Vagina (tissue), 2 donors: ENCODE measurements at regions not wholly inside any gene's neighbourhood (a gene's known extent, or its start where the extent isn't known, plus 50 kb on each side); places are given as distances from the start of the nearest gene placed in this dataset.

Experiments
- DNase-seq, 2 donors: peaks; one replicate each; pipeline ENCODE4 v3.0.0-alpha.2; 2017; ENCODE audit errors: extremely low spot score in 2 of 2
- H3K27ac ChIP-seq: fragments of 200-600 bp; sonication (generic); one replicate; pipeline ENCODE4 v1.5.1; 2019
- H3K27me3 ChIP-seq: fragments of 200-600 bp; sonication (generic); one replicate; pipeline ENCODE4 v1.5.1; 2019
- H3K36me3 ChIP-seq, 2 donors: fragments of 200-600 bp; sonication (generic); one replicate each; pipeline ENCODE4 v1.5.1; 2017 to 2019
- H3K4me1 ChIP-seq: fragments of 200-600 bp; sonication (generic); one replicate; pipeline ENCODE4 v1.5.1; 2019
- H3K4me3 ChIP-seq, 2 donors: fragments of 200-600 bp; sonication (generic); 1 replicate in 1 of 2; 2 replicates in 1 of 2; pipeline ENCODE4 v1.5.1; 2016 to 2019
- H3K9me3 ChIP-seq: fragments of 200-600 bp; sonication (generic); one replicate; pipeline ENCODE4 v1.5.1; 2019
- POLR2A ChIP-seq, 2 donors: fragments of 450-650 bp; IDR thresholded peaks; one replicate each; pipeline ENCODE4 v1.6.1; 2017; ENCODE audit warnings: antibody characterized with exemption in 2 of 2, mild to moderate bottlenecking in 2 of 2, moderate library complexity in 2 of 2
- POLR2AphosphoS5 ChIP-seq, 2 donors: sonication (generic); formaldehyde crosslinking; IDR thresholded peaks; one replicate each; pipeline ENCODE4 v1.9.0; 2017; ENCODE audit warnings: antibody characterized with exemption in 2 of 2, mild to moderate bottlenecking in 2 of 2, low read depth in 1 of 2; ENCODE audit not compliant: insufficient read depth in 1 of 2
- intact Hi-C: fragments of 100-400 bp; cut with DNase I; formaldehyde crosslinking; loops from one replicate; pipeline ENCODE4 v1.15.1; 2023
- TF ChIP-seq, protein P1 (sequence below), 3 experiments: fragments of 450-650 bp in 2 of 3; fragments of 200-600 bp in 1 of 3; sonication (generic) in 1 of 3; IDR thresholded peaks; one replicate each; pipeline ENCODE4 v1.5.1; 2017 to 2019; ENCODE audit warnings: antibody characterized with exemption in 3 of 3, mild to moderate bottlenecking in 2 of 3, moderate library complexity in 2 of 3

DNA sequence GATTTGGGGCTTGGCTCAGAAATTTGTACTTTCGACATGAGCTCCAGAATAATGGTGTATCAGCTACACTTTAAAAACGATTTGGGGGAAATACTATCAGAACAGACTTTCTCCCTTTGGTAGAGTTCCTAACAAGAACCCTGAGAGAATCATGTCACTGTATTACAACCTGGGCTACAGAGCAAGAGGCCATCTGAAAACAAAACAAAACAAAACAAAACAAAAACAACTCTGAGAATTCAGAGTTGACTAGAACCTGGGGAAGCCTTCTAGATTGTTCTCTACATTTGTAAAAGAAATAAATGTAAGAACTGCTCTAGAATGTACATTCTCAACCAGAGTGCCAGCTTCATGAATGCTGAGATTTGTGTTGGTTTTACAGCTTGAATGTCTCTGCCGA lies 262.6 kb upstream of the SEMA3D start:
- no peaks in the 10 kb centered on the region for H3K27me3 ChIP-seq
- H3K9me3 ChIP-seq: no peaks in the 10 kb centered on the region
- intact Hi-C loops: no loop called here
- TF ChIP-seq POLR2AphosphoS5 (IDR thresholded peaks at IDR 0.05; ENCODE audit: insufficient read depth in 1 of 2, low read depth in 1 of 2) (no peak), POLR2A (IDR thresholded peaks at IDR 0.05) (no peak)
- TF ChIP-seq, protein P1, sequence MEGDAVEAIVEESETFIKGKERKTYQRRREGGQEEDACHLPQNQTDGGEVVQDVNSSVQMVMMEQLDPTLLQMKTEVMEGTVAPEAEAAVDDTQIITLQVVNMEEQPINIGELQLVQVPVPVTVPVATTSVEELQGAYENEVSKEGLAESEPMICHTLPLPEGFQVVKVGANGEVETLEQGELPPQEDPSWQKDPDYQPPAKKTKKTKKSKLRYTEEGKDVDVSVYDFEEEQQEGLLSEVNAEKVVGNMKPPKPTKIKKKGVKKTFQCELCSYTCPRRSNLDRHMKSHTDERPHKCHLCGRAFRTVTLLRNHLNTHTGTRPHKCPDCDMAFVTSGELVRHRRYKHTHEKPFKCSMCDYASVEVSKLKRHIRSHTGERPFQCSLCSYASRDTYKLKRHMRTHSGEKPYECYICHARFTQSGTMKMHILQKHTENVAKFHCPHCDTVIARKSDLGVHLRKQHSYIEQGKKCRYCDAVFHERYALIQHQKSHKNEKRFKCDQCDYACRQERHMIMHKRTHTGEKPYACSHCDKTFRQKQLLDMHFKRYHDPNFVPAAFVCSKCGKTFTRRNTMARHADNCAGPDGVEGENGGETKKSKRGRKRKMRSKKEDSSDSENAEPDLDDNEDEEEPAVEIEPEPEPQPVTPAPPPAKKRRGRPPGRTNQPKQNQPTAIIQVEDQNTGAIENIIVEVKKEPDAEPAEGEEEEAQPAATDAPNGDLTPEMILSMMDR (IDR thresholded peaks at IDR 0.05): no peak
- H3K27ac ChIP-seq: no peak overlapping the region
- H3K4me3 ChIP-seq: no peak overlapping the region
- H3K4me1 ChIP-seq: no peaks in the 10 kb centered on the region
- H3K36me3 ChIP-seq: no peaks in the 10 kb centered on the region
- DNase-seq: no peak

DNA sequence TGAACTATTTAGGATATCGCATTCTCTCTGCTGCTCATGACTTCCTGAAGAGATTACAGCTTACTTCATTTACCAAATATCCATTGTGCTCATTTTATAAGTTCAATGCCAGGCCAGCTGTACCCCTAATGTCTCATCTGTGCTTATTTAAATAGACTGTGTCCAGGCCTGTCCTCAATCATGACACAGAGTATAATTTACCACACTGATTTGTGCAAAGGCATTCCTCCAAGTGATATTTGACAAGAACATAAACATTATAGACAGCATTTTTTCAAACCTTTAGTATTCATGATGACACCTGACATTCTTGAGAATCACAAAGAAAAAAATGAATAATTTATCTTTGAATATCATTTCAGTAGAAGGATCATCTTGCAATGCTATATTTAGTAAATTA lies 260.1 kb upstream of the SEMA3D start:
- intact Hi-C loops: no loop called here
- Histone ChIP-seq H3K27me3 (no peaks in the 10 kb centered on the region), H3K27ac (no peak overlapping the region), H3K9me3 (no peaks in the 10 kb centered on the region), H3K4me3 (no peak overlapping the region), H3K36me3 (no peaks in the 10 kb centered on the region), H3K4me1 (no peaks in the 10 kb centered on the region)
- TF ChIP-seq, protein P1 (IDR thresholded peaks at IDR 0.05): no peak
- TF ChIP-seq POLR2A (IDR thresholded peaks at IDR 0.05) (no peak), POLR2AphosphoS5 (IDR thresholded peaks at IDR 0.05; ENCODE audit: insufficient read depth in 1 of 2, low read depth in 1 of 2) (no peak)
- DNase-seq: no peak

DNA sequence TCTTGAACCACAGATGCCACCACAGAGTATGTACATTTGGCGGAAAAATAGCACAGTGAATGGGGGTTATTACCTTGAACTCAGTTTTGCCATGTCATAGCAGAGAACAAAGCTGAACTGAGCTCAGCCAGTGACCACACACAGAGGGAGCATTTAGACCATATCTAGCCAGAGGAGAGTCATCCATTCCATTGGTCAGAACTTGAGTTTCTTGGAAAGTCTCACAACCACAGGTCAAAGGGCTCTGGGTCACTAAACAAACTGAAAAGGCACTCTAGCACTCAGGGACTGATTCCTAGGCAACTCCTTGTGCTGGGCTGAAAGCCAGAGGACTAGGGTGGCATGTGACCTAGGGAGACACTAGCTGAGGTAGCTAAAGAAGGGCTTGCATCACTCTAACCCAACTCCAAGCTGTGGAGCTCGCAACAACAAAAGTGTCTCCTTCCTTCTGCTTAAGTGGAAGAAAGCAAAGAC lies 239.7 kb upstream of the SEMA3D start:
- no peak for DNase-seq
- no peak overlapping the region for H3K27ac ChIP-seq
- TF ChIP-seq, protein P1 (IDR thresholded peaks at IDR 0.05): no peak
- TF ChIP-seq POLR2AphosphoS5 (IDR thresholded peaks at IDR 0.05; ENCODE audit: insufficient read depth in 1 of 2, low read depth in 1 of 2): no peak
- no peak for TF ChIP-seq POLR2A (IDR thresholded peaks at IDR 0.05)
- H3K27me3 ChIP-seq: no peaks in the 10 kb centered on the region
- H3K4me1 ChIP-seq: no peaks in the 10 kb centered on the region
- H3K4me3 ChIP-seq: no peak overlapping the region
- H3K9me3 ChIP-seq: no peaks in the 10 kb centered on the region
- no peaks in the 10 kb centered on the region for H3K36me3 ChIP-seq
- intact Hi-C loops: no loop called here

DNA sequence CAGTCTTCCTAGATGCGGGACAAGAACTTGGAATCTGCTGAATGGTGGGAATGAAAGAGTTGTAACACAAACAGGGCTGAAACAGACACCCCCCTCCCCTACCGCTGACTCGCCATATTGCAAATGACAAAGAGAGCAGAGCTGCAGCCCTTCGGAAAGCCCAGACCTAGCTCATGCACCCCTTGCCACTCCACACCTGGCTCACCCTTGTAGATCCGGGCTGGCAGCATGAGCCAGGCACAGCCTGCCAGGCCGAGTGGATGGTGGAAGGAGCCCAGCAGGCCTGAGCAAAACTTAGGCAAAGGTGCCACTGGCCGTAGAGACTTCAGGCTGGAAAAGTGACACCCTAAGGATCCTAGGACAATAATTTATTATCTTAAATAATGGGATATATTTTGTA lies 237.4 kb upstream of the SEMA3D start:
- Histone ChIP-seq H3K27ac (no peak overlapping the region), H3K9me3 (no peaks in the 10 kb centered on the region), H3K36me3 (no peaks in the 10 kb centered on the region), H3K27me3 (no peaks in the 10 kb centered on the region), H3K4me3 (no peak overlapping the region), H3K4me1 (no peaks in the 10 kb centered on the region)
- DNase-seq: no peak
- intact Hi-C loops: no loop called here
- TF ChIP-seq, protein P1 (IDR thresholded peaks at IDR 0.05): no peak
- TF ChIP-seq POLR2A (IDR thresholded peaks at IDR 0.05) (no peak), POLR2AphosphoS5 (IDR thresholded peaks at IDR 0.05; ENCODE audit: insufficient read depth in 1 of 2, low read depth in 1 of 2) (no peak)

DNA sequence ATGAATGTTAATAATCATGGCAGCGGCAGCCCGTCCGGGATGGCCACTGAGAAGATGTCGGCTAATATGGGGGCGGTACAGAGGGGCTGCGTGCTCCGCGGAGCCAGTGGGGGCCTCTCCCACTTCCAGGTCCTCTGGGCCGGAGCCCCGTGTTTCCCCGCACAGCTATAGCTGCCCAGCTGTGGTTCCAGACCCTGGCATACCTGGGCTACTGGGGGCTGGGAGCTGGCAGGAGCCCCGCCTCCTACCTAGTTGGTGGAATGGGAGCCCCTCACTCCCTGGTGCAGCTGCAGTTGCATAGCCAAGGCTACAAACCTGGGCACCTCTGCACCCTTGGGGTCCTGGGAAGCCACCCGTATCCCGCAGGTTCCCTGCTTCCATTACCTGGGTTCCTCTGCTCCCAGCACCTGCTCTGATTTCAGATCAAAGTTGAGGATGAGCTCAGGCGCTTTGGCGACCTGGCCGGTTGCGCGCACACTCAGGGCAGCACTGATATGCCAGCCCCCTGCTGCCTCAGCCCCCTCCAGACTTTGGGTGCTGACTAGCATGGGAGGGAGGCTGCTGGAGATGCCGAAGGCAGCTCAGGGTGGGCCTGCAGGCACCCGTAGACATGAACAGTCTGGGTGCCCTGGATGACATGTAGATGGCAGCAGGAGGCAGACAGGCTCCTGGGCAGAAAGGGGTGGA lies 236.5 kb upstream of the SEMA3D start:
- TF ChIP-seq, protein P1 (IDR thresholded peaks at IDR 0.05): no peak
- TF ChIP-seq POLR2A (IDR thresholded peaks at IDR 0.05): no peak
- TF ChIP-seq POLR2AphosphoS5 (IDR thresholded peaks at IDR 0.05; ENCODE audit: insufficient read depth in 1 of 2, low read depth in 1 of 2): no peak
- Histone ChIP-seq H3K4me3 (no peak overlapping the region), H3K9me3 (no peaks in the 10 kb centered on the region), H3K27me3 (no peaks in the 10 kb centered on the region), H3K36me3 (no peaks in the 10 kb centered on the region), H3K27ac (no peak overlapping the region), H3K4me1 (no peaks in the 10 kb centered on the region)
- intact Hi-C loops: no loop called here
- DNase-seq: no peak
